SK-N-SH (cell line): ENCODE measurements at regions not wholly inside any gene's neighbourhood (a gene's known extent, or its start where the extent isn't known, plus 50 kb on each side); places are given as distances from the start of the nearest gene placed in this dataset.

Experiments
- CTCF ChIA-PET: fragments of 300-600, 350-600 bp; formaldehyde crosslinking; extraction: SDS; loops from one replicate; lab custom pipeline; 2021; lab: Yijun Ruan, JAX
- POLR2A ChIA-PET: fragments of 350-600 bp; sonication (Branson Sonifier 250); formaldehyde crosslinking; extraction: SDS; loops from one replicate; lab custom pipeline; 2020; ENCODE audit warnings: antibody characterized with exemption, inconsistent platforms; lab: Yijun Ruan, JAX
- DNase-seq: peaks from one replicate; pipeline ENCODE4 v3.0.0; 2012
- H2AFZ ChIP-seq: fragments of 200-600 bp; sonication (generic); 2 replicates; pipeline ENCODE4 v1.8.1; 2016; ENCODE audit warnings: antibody characterized with exemption, mild to moderate bottlenecking, low read depth
- H3F3A ChIP-seq: fragments of 200-600 bp; sonication (generic); replicated peaks from 2 replicates; pipeline ENCODE3; 2016; ENCODE audit warnings: antibody characterized with exemption, mild to moderate bottlenecking; ENCODE audit not compliant: insufficient read depth
- H3K27ac ChIP-seq, 2 experiments: fragments of 200-500 bp in 1 of 2; fragments of 200-600 bp in 1 of 2; sonication (Bioruptor generic) in 1 of 2; sonication (generic), shearing (Covaris generic) in 1 of 2; 2 replicates each; pipeline versions ENCODE4 v1.5.1 to v1.6.1; 2014 to 2016; ENCODE audit warnings: low read depth in 2 of 2, inconsistent platforms in 1 of 2, low read length in 1 of 2, mild to moderate bottlenecking in 1 of 2, mixed read lengths in 1 of 2
- H3K27me3 ChIP-seq: fragments of 200-600 bp; sonication (generic), shearing (Covaris generic); 2 replicates; pipeline ENCODE4 v1.6.1; 2016; ENCODE audit warnings: mixed run types; ENCODE audit not compliant: insufficient read depth
- H3K36me3 ChIP-seq, 2 experiments: fragments of 200-500 bp in 1 of 2; fragments of 200-600 bp in 1 of 2; sonication (Bioruptor generic) in 1 of 2; sonication (generic) in 1 of 2; replicated peaks in 1 of 2; 2 replicates each; pipeline versions ENCODE3 to v1.5.1; 2014 to 2016; ENCODE audit warnings: low read length in 1 of 2, mild to moderate bottlenecking in 1 of 2; ENCODE audit not compliant: insufficient read depth in 2 of 2, control insufficient read depth in 1 of 2
- H3K4me1 ChIP-seq, 2 experiments: fragments of 200-500 bp in 1 of 2; fragments of 200-600 bp in 1 of 2; sonication (Bioruptor generic) in 1 of 2; sonication (generic), shearing (Covaris generic) in 1 of 2; 2 replicates each; pipeline versions ENCODE4 v1.5.1 to v1.6.1; 2014 to 2016; ENCODE audit warnings: low read depth in 1 of 2, low read length in 1 of 2, mixed run types in 1 of 2; ENCODE audit not compliant: insufficient read depth in 2 of 2, control insufficient read depth in 1 of 2
- H3K4me2 ChIP-seq: fragments of 200-600 bp; sonication (generic), shearing (Covaris generic); 2 replicates; pipeline ENCODE4 v1.6.1; 2017; ENCODE audit warnings: mixed run types
- H3K4me3 ChIP-seq, 2 experiments: fragments of 200-500 bp in 1 of 2; fragments of 200-600 bp in 1 of 2; sonication (Bioruptor generic) in 1 of 2; sonication (generic), shearing (Covaris generic) in 1 of 2; 2 replicates each; pipeline versions ENCODE4 v1.5.1 to v1.8.1; 2014 to 2016; ENCODE audit warnings: low read depth in 2 of 2, inconsistent platforms in 1 of 2, low read length in 1 of 2, mild to moderate bottlenecking in 1 of 2, mixed read lengths in 1 of 2, moderate library complexity in 1 of 2
- H3K79me2 ChIP-seq: fragments of 200-600 bp; sonication (generic); 2 replicates; pipeline ENCODE4 v1.8.1; 2017; ENCODE audit warnings: mild to moderate bottlenecking; ENCODE audit not compliant: insufficient read depth
- H3K9ac ChIP-seq: fragments of 200-600 bp; sonication (generic); 2 replicates; pipeline ENCODE4 v1.6.1; 2017; ENCODE audit warnings: mixed run types
- H3K9me2 ChIP-seq: fragments of 200-600 bp; sonication (generic); 2 replicates; pipeline ENCODE4 v1.6.1; 2017; ENCODE audit warnings: mixed run types
- H3K9me3 ChIP-seq: fragments of 200-600 bp; sonication (generic); 2 replicates; pipeline ENCODE4 v1.6.1; 2017; ENCODE audit warnings: mixed run types, mild to moderate bottlenecking, moderate library complexity
- H4K20me1 ChIP-seq: fragments of 200-600 bp; sonication (generic); 2 replicates; pipeline ENCODE4 v1.6.1; 2017; ENCODE audit warnings: mild to moderate bottlenecking, mixed run types; ENCODE audit not compliant: insufficient read depth
- CHD2 ChIP-seq: fragments of 150-350 bp; IDR thresholded peaks from 2 replicates; pipeline ENCODE4 v1.6.1; 2018; ENCODE audit warnings: low read length; ENCODE audit not compliant: partially characterized antibody
- ELF1 ChIP-seq: IDR thresholded peaks from 2 replicates; pipeline ENCODE4 v1.4.0; 2012
- FOSL2 ChIP-seq: IDR thresholded peaks from 2 replicates; pipeline ENCODE4 v1.4.0; 2012; ENCODE audit warnings: low read depth, mild to moderate bottlenecking, moderate library complexity, borderline replicate concordance
- IRF3 ChIP-seq: fragments of 150-350 bp; IDR thresholded peaks from 2 replicates; pipeline ENCODE4 v1.6.1; 2016; ENCODE audit warnings: mild to moderate bottlenecking, low read depth, low read length
- MEF2A ChIP-seq: IDR thresholded peaks from 2 replicates; pipeline ENCODE4 v1.4.0; 2012; ENCODE audit warnings: low read depth, borderline replicate concordance
- MXI1 ChIP-seq: IDR thresholded peaks from 2 replicates; pipeline ENCODE4 v1.6.1; 2012; ENCODE audit warnings: mild to moderate bottlenecking, low read depth, low read length, improper control_type of control experiment
- NFIC ChIP-seq: IDR thresholded peaks from 2 replicates; pipeline ENCODE4 v1.4.0; 2012; ENCODE audit warnings: borderline replicate concordance
- POLR2AphosphoS5 ChIP-seq: IDR thresholded peaks from 2 replicates; pipeline ENCODE4 v1.6.1; 2012; ENCODE audit warnings: low read depth, low read length
- RAD21 ChIP-seq: IDR thresholded peaks from 2 replicates; pipeline ENCODE4 v1.6.1; 2012; ENCODE audit warnings: mild to moderate bottlenecking, low read length
- REST ChIP-seq: IDR thresholded peaks from 2 replicates; pipeline ENCODE4 v1.6.1; 2012; ENCODE audit warnings: mild to moderate bottlenecking, low read depth, low read length, moderate library complexity
- RFX5 ChIP-seq: IDR thresholded peaks from 2 replicates; pipeline ENCODE4 v1.6.1; 2012; ENCODE audit warnings: mild to moderate bottlenecking, improper control_type of control experiment, low read length
- TCF12 ChIP-seq: IDR thresholded peaks from 2 replicates; pipeline ENCODE4 v1.4.0; 2012
- USF1 ChIP-seq: IDR thresholded peaks from 2 replicates; pipeline ENCODE4 v1.4.0; 2012; ENCODE audit warnings: low read depth, borderline replicate concordance
- ZBTB33 ChIP-seq: IDR thresholded peaks from 2 replicates; pipeline ENCODE4 v1.4.0; 2012; ENCODE audit warnings: low read depth, borderline replicate concordance
- WGBS: methylation state at CpG from one replicate; pipeline ENCODE4 v1.1.6; 2017; ENCODE audit warnings: low lambda C conversion rate; 5-methylcytosine and 5-hydroxymethylcytosine counted together

- Histone ChIP-seq H3K27me3 (no peaks in the 10 kb centered on the region), H2AFZ (no peak overlapping the region)
- CTCF ChIA-PET: no interaction called here
Measured at GRCh38 chr18:24990671-24991134, 361.3 kb downstream of the ZNF521 start.

More at GRCh38 chr18:24990671-24991134, 361.3 kb downstream of the ZNF521 start:
- Histone ChIP-seq H3K79me2 (no peaks in the 10 kb centered on the region), H3K4me1 (peaks cover 0 to 3% of the 10 kb centered on the region in 2 experiments; a peak in 1 of 4 replicates), H3K27ac (no peak overlapping the region), H4K20me1 (no peaks in the 10 kb centered on the region), H3K9ac (no peak overlapping the region), H3K4me3 (no peak overlapping the region), H3F3A (peaks cover 4% of the 10 kb centered on the region), H3K4me2 (no peak overlapping the region), H3K36me3 (no peaks in the 10 kb centered on the region), H3K9me2 (no peaks in the 10 kb centered on the region), H3K9me3 (no peaks in the 10 kb centered on the region)
- POLR2A ChIA-PET: no interaction called here
- TF ChIP-seq RAD21: no peak
- no peak for TF ChIP-seq IRF3
- no peak for TF ChIP-seq RFX5
- no peak for TF ChIP-seq USF1
- no peak for TF ChIP-seq FOSL2
- TF ChIP-seq REST: no peak
- no peak for TF ChIP-seq NFIC
- TF ChIP-seq ELF1: no peak
- no peak for TF ChIP-seq TCF12
- no peak for TF ChIP-seq MEF2A
- no peak for TF ChIP-seq ZBTB33
- no peak for TF ChIP-seq POLR2AphosphoS5
- TF ChIP-seq MXI1: no peak
- TF ChIP-seq CHD2: no peak
- WGBS: 82% methylated on average over 5 of the region's 5 CpGs
- DNase-seq: no peak
